NCI-H2029 treated with DMSO at 0.1 percent for 48 hours (cell line): ENCODE measurements at regions not wholly inside any gene's neighbourhood (a gene's known extent, or its start where the extent isn't known, plus 50 kb on each side); places are given as distances from the start of the nearest gene placed in this dataset.
"Not testable (repeated sequence)": the region's sequence is repeated elsewhere in the genome, so short reads cannot be mapped to it uniquely, and the experiment has no call there.

ENCODE experiments used
- DNase-seq: peaks from one replicate; lab custom pipeline; 2025; lab: John Stamatoyannopoulos, UW

DNA sequence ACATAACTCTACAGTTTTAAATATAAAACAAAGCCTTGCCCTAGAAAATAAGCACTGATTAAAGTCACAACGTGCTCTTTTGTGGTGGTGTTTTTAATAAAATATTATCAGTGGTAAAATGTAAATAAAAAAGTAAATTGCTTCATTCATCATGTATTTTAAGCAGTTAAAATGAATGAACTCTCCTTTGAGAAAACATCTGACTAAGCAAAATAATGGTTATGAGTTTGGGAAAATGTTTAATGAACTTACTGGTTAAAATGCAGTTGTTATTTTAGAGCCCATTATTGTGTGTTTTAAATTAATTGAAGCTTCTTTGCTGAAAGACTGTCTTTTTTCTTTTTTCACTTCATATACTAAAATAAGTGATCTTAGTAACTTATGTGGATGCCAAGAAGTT, 1007.5 kb upstream of the ARRDC3 start:
- no peak for DNase-seq

DNA sequence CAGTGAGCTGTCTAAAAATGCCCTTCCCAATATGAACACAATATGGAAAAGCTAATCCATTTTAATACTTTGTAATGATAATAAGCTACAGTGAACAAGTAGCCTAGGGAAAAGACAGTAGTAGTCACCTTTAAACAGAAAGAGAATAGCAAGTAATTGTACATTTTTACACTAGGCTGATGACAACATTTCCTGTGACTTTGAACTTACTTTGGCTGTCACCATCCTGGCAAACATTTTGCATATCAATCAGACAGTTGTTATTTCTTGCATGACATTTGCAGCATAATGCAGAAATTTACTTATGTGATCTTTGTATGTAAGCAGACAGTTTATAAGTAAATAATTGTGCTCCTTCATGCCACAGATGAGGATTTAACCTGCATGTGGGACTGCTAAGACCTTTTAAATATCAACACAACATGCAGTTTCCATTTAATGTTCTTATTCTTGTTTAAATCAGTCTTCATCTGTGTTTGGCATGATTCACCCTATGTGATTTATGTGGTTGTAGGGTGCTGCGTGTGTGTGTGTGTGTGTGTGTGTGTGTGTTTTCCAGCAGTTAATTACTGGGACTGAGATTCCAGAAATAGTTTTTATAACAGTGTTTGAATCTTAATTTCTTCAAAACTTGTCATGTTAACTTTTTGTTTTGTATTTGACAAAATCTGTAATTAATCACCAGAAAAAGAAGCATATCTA, 997.1 kb upstream of the ARRDC3 start:
- DNase-seq: no peak

DNA sequence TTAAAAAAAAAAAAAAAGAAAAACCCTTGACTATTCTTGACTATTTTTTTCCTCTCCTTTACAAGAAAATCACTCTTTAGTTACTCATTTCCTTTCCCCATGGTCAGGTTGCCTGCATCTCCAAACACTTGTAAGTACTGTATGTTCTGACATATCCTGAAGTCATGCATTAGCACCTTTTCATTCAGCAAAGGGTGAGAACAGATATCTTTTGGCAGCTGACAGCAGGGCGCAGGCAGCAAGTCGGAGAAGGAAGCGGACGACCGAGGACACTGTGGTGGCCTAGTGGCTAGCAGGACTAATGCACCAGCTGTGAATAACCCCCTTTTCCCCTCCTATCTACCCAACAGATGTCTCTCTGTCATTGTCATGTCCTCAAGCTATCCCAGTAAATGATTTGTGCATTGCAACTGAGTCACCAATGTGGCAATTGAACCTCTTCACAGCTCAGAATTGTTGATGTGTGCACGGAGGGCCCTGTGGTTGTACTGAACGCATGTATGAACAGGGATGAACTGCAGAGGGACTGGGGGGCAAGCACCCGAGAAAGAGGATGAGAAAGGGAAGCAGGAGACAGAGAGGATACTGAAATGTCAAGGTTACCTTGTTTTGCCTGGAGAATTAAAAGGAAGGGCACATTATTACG, 996.0 kb upstream of the ARRDC3 start:
- DNase-seq: no peak

DNA sequence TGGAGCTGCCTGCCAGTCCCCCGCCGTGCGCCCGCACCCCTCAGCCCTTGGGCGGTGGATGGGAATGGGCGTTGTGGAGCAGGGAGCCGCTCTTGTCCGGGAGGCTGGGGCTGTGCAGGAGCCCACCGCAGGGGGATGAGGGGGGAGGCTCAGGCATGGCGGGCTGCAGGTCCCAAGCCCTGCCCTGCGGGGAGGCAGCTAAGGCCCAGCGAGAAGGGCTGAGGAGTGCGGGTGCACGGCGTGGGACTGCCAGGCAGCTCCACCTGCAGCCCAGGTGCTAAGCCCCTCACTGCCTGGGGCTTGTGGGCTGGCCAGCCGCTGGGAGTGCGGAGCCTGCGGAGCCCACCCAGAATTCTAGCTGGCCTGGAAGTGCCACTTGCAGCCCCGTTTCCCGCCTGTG, 991.7 kb upstream of the ARRDC3 start:
- DNase-seq: no peak

DNA sequence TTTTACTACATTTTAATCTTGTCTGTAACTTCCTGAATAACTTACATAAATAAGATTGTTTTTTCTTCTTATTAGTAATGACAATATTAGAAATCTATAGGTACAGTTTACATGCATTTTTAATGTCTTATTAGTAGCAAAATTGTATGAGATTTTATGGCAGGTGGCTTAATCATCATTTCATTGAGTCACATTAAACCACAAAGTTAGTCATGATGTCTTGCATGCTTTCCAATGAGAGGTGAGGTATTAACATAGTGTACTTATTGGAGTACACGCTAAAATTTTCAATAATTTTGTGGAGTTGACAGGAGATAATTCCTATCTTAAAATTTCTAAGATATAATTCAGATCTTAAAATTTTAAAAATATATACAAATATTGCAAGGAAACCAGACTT, 989.6 kb upstream of the ARRDC3 start:
- no peak for DNase-seq

DNA sequence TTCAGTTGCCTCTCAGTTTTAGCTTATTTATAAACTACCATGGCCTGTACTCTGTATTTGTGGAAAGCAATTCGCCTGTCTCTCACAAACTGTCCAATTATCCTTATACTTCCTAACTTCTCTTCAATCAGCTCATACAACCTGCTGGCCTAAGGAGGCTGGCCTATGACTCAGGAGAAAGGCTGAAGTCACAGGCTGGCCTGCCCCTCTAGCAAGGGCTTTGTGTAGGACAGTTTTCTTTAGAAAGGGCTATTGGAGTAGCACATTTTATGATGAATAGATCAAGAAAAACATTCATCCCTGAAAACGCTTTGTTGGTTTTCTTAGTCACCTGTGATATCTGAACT, 988.7 kb upstream of the ARRDC3 start:
- no peak for DNase-seq

DNA sequence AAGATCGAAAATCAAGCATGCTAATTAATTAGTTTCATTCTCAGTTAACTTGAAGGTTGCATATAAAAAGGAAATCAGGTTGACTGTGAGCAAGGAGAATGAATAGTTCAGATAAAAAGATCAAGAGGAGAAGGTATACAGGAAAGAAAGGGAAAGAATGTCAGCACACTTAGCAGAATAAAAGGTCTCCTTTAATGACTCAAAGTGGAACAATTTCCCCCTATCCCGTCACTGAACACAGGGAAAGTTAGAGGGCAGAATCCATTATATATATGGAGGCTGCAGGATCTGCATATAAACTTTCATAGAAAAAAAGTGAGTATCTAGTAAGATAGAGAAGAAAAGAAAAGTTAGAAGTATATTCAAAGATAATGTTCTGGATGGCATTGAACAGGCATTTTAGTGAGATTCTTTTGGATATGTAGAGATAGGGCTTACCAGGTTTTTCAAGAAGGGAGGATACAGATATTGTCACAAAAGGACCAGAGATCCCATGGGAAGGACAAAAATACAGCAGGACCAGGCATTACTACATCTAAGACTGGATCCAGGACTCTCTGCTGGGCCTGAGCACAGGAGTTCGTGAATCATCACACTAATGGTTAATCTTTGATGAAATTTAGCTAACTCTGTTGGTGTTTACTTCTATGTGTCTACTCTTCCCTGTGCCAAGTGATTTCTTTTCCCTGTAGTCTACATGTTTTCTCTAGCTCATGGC, 988.2 kb upstream of the ARRDC3 start:
- no peak for DNase-seq

DNA sequence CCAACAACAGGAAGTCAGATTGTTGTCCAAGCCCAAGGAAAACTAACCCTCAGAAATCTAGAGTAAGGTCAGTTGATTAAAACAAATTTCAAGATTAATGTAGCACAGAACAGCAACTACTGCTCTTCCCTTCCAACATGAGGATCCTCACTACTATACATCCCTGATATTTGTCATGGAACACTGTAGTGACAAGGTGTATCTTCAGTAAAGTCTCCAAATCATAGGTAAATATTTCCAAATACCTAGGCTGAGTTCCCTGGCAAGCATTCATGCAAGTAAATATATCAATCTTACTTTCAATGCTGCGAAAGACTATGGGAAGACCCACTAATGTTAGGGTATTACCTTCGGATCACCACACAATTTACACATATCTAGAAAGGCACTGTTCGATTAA, 986.9 kb upstream of the ARRDC3 start:
- DNase-seq: no peak

DNA sequence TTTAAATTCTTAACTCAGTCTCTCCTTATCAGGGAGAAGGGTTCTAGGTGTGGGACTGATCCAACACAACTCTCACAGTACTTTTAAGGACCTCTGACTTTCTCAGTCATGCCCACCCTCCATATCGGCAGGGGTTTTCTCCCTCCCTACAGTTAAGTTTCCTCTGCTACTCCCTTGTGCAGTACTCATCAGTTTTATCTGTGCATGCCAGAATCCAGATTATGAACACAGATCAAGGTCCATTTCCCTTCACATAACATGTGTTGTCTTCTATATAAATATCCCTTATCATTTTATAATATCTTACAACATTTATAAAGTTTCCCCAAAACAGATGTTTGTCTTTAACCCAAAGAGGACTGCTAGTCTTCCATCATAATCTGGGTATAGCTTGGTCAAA, 986.5 kb upstream of the ARRDC3 start:
- DNase-seq: no peak

DNA sequence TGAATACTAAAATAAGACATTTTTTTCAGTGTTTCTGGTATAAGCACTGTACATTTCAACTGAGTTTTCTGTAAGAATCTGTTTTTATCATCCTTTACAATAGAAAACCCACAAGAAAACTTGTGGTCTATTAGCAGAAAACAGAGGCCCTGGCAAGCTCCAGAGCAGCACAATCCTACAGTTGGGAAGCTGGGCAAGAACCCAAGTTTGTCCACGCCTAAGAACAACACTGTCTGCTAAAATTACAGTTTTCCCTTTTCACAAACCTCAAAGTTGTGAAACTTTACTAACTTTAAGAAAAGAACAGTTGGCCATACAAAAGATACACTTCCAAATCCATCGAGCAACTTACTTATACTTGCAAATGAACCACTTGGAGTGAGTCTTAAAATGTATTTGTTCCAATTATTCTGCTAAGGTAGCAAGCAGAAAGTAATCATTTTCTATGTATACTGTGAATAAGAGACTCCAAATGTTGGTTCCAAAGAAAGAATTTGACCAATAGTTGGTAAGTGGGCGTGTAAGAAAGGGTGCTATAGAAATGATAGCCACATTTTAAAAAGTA, 982.0 kb upstream of the ARRDC3 start:
- no peak for DNase-seq

DNA sequence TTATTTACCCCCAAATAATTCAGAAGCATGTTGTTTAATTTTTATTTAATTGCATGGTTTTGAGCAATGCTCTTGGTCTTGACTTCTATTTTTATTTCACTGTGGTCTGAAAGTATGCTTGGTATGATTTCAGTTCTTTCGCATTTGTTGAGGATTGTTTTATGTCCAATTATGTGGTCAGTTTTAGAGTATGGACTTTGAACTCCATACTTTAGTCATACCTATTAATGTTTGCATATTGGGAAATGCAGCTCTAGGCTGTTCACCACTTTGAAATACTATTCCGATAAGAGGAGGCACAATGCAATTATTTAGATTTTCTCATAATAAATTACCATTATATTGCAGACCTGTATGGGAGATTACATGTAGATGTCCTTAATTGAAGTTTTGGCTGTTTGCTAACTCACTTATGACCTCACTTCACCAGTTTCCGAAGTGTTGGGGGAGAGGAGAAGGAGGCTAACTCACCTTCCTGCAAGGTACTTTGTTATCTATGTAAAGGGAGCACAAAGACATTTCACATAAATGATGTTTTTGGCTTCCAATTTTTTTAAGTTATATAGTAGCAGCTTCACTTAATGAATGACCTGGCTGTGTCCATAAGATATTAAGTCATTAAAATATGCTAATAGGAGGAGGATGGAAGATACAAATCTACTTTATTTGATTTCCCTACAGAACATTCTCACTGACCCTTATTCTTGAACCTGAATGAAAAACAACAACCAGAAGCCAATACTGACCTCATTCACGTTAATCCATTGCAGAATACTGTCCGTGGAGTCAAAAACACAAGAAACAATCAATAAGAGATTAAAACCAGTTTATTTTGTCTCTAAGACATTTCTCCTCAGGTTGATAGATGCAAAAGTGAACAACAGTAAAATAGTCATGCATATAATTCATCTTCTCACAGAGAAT, 970.3 kb upstream of the ARRDC3 start:
- no peak for DNase-seq

DNA sequence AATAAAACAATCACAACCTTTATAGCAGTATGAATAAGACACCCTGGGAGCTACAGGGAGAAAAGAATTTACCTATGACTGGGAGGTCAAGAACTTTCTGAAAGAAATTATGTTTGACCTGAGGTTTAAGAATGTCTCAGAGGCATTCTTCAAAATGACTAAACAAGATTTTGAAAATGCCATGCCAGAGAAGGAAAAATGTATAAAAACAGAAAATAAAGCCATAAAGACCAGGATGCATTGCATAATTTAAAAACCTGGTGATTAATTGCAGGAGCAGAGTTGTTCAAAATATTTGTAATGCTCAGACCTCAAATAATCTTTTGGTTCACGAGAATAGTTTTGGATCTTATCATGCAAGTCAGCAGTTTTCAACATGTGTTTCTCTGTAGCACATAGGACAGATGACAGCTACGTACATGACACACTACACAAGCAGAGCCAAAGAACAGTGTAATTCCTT, 954.7 kb upstream of the ARRDC3 start:
- no peak for DNase-seq

DNA sequence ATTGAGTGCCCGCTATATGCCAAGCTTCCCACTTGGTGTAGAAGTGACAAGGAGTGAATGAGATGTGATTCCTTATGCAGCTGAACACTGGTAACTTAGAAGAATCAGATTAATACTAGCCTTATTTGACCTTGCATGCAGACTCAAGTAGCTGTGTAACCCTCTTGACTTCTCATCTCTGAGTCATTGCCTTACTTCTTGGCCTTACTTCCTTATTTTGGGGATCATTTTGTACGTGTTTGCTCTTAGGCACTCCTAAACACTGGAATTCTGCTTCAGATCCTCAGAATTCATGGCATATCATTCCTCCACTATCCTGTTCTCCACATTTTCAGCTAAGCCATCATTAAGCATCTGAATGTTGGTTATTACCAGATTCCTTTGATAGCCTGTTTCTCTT, 948.9 kb upstream of the ARRDC3 start:
- no peak for DNase-seq

DNA sequence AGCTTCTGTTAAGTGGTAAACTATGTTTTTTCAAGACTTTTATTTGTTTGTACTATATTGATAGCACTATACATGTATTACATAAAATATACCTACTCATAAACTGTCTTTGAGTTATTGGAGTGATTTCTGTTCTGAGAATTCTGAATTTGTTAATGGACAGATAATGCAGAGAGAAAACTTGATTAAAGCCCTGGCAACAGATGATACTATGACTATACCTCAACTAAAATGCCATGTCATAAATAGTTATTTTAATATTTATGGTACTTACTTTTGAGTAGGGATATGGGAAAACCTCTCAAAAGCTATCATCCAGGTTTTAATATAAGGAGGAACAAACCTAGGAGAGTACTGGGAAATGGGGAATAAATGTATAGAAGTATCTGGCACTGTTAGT, 947.2 kb upstream of the ARRDC3 start:
- DNase-seq: no peak

DNA sequence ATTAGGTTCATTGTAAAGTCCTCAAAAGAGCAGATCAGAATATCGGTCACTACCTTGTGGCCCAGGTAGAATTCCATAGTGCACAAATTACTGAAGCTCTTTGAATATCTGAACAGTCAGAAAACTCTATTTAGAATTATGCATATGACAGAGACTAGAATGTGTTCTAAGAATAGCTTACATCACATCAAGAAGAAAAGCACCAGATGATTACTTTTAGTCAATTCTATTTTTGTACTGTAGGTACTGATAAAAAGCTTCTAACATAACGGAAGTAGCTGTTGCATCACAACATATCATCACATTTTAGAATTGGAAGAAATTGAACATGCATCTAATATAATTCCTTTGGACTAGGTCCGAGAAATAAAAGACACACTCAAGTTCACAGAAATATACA, 946.6 kb upstream of the ARRDC3 start:
- DNase-seq: no peak

DNA sequence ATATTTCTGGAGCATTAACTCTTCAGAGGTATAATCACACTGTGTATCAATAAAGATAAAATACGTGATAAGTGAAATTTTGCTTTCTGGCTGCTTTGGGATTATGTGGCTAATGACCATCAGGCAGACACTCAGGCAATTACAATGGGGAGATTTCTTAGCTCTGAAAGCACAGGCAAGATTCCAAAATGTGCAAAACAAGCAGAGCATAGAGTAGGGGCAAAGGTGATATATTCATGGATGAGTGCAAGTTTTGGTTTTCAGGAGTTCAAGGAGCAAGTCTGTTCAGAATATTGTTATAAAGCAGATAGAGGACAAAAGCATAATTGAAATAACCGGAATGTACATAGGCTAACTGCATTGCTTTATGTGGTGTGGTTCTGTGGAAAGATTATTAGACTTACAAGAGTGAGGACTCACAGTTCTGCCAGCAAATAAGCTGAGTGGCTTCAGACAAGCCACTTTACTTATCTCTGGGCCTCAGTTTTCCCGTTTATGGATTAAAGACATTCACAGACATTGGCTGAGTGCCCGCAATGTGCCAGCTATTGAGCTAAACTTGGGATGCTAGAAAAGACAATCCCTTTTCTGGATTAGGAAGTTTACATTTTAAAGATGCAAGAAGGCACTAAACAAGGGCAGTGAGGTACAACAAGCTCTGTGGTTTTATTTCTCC, 945.6 kb upstream of the ARRDC3 start:
- no peak for DNase-seq

DNA sequence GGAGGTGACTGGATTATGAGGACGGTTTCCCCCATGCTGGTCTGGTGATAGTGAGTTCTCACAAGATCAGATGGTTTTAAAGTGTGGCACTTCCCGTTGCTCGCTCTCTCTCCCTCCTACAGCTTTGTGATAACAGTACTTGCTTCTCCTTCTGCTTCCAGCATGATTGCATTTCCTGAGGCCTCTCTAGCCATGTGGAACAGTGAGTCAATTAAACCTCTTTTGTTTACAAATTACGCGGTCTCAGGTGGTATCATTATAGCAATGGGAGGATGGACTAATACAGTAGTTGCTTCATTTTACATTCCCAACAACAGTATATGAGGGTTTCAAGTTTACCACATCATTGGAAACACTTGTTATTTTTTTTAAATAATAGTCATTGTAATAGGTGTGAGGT, 937.3 kb upstream of the ARRDC3 start:
- no peak for DNase-seq

DNA sequence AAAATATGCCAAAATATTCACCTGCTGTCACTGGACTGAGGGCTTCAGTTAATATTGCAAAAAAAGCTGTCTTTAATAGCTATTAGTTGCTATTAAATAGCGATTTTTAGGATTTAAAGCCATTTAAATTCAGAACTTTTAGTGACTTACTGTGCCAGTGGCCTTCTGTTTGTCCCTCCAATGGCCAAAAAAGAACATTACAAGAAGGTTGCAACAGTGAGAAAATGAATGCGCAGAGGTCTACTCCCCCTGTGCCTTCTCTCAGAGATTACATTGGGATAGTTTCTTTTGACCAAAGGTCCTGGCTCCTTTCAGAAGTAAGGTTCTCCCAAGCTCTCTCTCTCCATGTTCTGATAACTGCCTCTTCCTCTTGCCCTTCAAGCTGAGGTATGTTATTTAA, 930.3 kb upstream of the ARRDC3 start:
- no peak for DNase-seq

DNA sequence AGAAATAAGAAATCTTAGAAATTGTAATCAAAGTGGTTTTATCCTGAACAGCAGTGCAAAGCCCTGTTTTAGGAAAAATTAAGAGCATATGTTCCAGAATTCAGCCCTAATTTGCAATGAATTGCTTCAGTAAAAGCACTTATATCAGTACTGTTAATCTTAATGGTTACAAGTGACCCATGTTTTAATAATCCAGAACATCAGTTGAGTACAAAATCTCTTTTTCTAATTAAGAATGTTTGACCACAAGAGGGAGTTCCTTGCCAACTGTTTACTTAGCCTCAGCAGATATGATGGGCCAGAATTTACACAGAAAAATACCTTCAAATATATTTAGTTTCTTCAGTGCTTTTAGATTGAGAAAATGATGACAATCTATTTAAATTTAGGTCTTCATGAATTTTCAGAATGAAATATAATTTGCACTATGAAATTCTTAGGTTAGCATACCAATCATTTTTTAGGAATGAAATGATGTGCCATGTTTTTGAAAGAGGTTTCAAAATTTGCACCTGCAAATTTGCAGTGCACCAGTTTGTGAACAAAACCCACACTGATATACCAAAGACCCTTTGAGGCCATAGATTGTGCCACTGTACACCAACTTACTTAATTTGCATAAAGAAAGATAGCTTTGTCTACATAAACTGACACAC, 926.3 kb upstream of the ARRDC3 start:
- DNase-seq: peak; percentile 6

DNA sequence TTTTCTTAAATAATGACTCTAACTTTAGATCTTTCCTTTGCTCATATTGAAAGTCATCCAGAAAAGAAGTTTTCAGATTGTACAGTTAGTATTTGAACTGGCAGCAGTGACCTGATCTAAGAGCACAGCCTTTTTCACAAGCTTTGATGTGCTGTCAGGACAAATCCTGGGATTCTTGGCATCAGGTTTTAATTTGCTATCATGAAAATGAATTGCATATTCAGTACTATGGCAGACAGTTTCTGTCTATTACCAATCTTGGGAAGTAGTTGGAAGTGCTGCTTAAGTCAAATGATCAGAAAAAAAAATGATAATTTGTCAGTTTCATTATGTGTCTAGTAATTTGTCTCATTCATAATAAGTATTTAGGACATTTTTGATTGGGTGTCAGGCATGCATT, 925.6 kb upstream of the ARRDC3 start:
- no peak for DNase-seq

DNA sequence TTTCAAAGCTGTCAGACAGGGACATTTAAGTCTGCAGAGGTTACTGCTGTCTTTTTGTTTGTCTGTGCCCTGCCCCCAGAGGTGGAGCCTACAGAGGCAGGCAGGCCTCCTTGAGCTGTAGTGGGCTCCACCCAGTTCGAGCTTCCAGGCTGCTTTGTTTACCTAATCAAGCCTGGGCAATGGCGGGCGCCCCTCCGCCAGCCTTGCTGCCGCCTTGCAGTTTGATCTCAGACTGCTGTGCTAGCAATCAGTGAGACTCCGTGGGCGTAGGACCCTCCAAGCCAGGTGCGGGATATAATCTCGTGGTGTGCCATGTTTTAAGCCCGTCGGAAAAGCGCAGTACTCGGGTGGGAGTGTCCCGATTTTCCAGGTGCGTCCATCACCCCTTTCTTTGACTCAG, 919.2 kb upstream of the ARRDC3 start:
- not testable (repeated sequence) for DNase-seq
